Neural progenitor cell (in vitro differentiated cells): ENCODE measurements at regions not wholly inside any gene's neighbourhood (a gene's known extent, or its start where the extent isn't known, plus 50 kb on each side); places are given as distances from the start of the nearest gene placed in this dataset.

ENCODE experiments used
- DNase-seq: peaks from one replicate; pipeline ENCODE4 v3.0.0-alpha.2; 2016; ENCODE audit warnings: low spot score
- H2AFZ ChIP-seq: fragments of 200-600 bp; sonication (generic); replicated peaks from 2 replicates; pipeline ENCODE4 v1.6.1; 2016; ENCODE audit warnings: antibody characterized with exemption
- H3F3A ChIP-seq: fragments of 200-600 bp; sonication (generic); 2 replicates; pipeline ENCODE4 v1.6.1; 2016; ENCODE audit warnings: antibody characterized with exemption, low read depth
- H3K27ac ChIP-seq: fragments of 200-600 bp; sonication (generic); 2 replicates; pipeline ENCODE4 v1.5.1; 2016; ENCODE audit warnings: mild to moderate bottlenecking
- H3K27me3 ChIP-seq: fragments of 200-600 bp; sonication (generic); 2 replicates; pipeline ENCODE4 v1.6.1; 2016; ENCODE audit warnings: mild to moderate bottlenecking, moderate library complexity
- H3K36me3 ChIP-seq: fragments of 200-600 bp; sonication (generic); 2 replicates; pipeline ENCODE4 v1.5.1; 2016
- H3K4me1 ChIP-seq: fragments of 200-600 bp; sonication (generic); 2 replicates; pipeline ENCODE4 v1.6.1; 2016; ENCODE audit warnings: mixed run types
- H3K4me2 ChIP-seq: fragments of 200-600 bp; sonication (generic); 2 replicates; pipeline ENCODE4 v1.6.1; 2016
- H3K4me3 ChIP-seq: fragments of 200-600 bp; sonication (generic); 2 replicates; pipeline ENCODE4 v1.5.1; 2016
- H3K79me2 ChIP-seq: fragments of 200-600 bp; sonication (generic); 2 replicates; pipeline ENCODE4 v1.6.1; 2016; ENCODE audit warnings: low read depth
- H3K9ac ChIP-seq: fragments of 200-600 bp; sonication (generic); 2 replicates; pipeline ENCODE4 v1.6.1; 2016
- H3K9me3 ChIP-seq: fragments of 200-600 bp; sonication (generic); 2 replicates; pipeline ENCODE4 v1.5.1; 2016; ENCODE audit warnings: low read depth
- H4K20me1 ChIP-seq: fragments of 200-600 bp; sonication (generic); 2 replicates; pipeline ENCODE4 v1.6.1; 2016; ENCODE audit warnings: low read depth
- H3K27ac Mint-ChIP-seq: 3 replicates; pipeline ENCODE4 v1.8.0; 2021; ENCODE audit warnings: mixed read lengths
- H3K27me3 Mint-ChIP-seq: 2 replicates; pipeline ENCODE4 v1.8.0; 2022; ENCODE audit warnings: low read depth, mild to moderate bottlenecking, inconsistent platforms, moderate library complexity, mixed read lengths; ENCODE audit not compliant: insufficient read depth
- H3K36me3 Mint-ChIP-seq: 3 replicates; pipeline ENCODE4 v1.8.0; 2021; ENCODE audit warnings: mixed read lengths
- H3K4me1 Mint-ChIP-seq: 3 replicates; pipeline ENCODE4 v1.8.0; 2021; ENCODE audit warnings: mixed read lengths
- H3K4me3 Mint-ChIP-seq: 3 replicates; pipeline ENCODE4 v1.8.0; 2021; ENCODE audit warnings: mild to moderate bottlenecking, moderate library complexity, mixed read lengths
- H3K9me3 Mint-ChIP-seq: 3 replicates; pipeline ENCODE4 v1.8.0; 2020; ENCODE audit warnings: mixed read lengths
- EZH2 ChIP-seq: fragments of 200-600 bp; sonication (generic); IDR thresholded peaks from 2 replicates; pipeline ENCODE4 v1.6.1; 2017; ENCODE audit warnings: antibody characterized with exemption, mild to moderate bottlenecking, moderate library complexity
- EZH2phosphoT487 ChIP-seq: fragments of 200-600 bp; sonication (generic); IDR thresholded peaks from 2 replicates; pipeline ENCODE4 v1.6.1; 2017; ENCODE audit warnings: antibody characterized with exemption
- TF ChIP-seq, protein P1 (sequence below): fragments of 200-600 bp; sonication (generic); IDR thresholded peaks from 2 replicates; pipeline ENCODE4 v1.5.1; 2017; ENCODE audit warnings: antibody characterized with exemption, mild to moderate bottlenecking

DNA sequence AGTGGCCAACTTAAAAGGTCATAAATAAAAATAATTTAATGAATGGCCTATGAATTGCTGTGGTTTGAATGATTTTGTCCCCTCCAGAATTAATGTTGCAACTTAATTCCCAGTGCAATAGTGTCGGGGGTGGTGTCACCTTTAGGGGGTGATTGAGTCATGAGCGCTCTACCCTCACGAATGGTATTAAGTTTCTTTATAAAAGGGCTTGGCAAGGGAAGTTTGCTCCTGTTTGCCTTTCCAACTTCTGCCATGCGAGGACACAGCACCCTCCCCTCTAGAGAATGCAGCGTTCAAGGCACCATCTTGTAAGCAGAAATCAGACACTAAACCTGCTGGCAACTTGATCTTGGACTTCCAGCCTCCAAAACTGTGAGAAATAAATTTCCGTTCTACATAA, 253.3 kb downstream of the ATXN7L3B start:
- no peaks in the 10 kb centered on the region for H3K4me1 ChIP-seq
- peak overlapping the region; percentile 71 for H2AFZ ChIP-seq
- TF ChIP-seq EZH2 = no peak
- TF ChIP-seq, protein P1, sequence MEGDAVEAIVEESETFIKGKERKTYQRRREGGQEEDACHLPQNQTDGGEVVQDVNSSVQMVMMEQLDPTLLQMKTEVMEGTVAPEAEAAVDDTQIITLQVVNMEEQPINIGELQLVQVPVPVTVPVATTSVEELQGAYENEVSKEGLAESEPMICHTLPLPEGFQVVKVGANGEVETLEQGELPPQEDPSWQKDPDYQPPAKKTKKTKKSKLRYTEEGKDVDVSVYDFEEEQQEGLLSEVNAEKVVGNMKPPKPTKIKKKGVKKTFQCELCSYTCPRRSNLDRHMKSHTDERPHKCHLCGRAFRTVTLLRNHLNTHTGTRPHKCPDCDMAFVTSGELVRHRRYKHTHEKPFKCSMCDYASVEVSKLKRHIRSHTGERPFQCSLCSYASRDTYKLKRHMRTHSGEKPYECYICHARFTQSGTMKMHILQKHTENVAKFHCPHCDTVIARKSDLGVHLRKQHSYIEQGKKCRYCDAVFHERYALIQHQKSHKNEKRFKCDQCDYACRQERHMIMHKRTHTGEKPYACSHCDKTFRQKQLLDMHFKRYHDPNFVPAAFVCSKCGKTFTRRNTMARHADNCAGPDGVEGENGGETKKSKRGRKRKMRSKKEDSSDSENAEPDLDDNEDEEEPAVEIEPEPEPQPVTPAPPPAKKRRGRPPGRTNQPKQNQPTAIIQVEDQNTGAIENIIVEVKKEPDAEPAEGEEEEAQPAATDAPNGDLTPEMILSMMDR = no peak
- TF ChIP-seq EZH2phosphoT487 = no peak
- H3F3A ChIP-seq = no peaks in the 10 kb centered on the region
- H3K79me2 ChIP-seq = no peaks in the 10 kb centered on the region
- Mint-ChIP-seq H3K27ac (no peak overlapping the region), H3K4me1 (peaks cover 3% of the 10 kb centered on the region), H3K4me3 (no peak overlapping the region), H3K36me3 (no peaks in the 10 kb centered on the region), H3K27me3 (no peaks in the 10 kb centered on the region), H3K9me3 (no peaks in the 10 kb centered on the region)
- H3K4me2 ChIP-seq = no peak overlapping the region
- no peaks in the 10 kb centered on the region for H4K20me1 ChIP-seq
- no peaks in the 10 kb centered on the region for H3K9me3 ChIP-seq
- no peak overlapping the region for H3K9ac ChIP-seq
- H3K27ac ChIP-seq = no peak overlapping the region
- DNase-seq = no peak
- H3K4me3 ChIP-seq = no peak overlapping the region
- no peaks in the 10 kb centered on the region for H3K27me3 ChIP-seq
- no peaks in the 10 kb centered on the region for H3K36me3 ChIP-seq

DNA sequence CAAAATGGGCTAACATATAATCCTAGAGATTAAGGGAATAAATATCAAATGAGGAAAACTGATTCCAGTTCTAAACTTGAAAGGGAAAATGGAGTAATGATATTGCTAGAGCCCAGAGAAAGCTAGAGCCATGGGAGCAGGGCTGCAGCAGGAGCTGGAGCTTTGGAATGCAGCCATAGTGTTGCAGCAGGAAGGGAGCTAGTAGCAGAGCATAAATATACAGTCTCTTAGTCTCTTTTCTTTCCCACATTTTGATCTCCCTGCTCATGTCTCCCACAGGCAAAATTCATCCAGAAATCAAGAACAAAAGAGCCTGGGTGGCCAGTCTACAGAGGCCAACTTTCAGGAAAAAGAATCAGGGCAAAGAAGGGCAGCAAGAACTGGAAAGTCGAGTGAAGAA, 253.7 kb downstream of the ATXN7L3B start:
- peaks cover 3% of the 10 kb centered on the region for H3K4me1 Mint-ChIP-seq
- Histone ChIP-seq H3K9ac (no peak overlapping the region), H3K4me2 (no peak overlapping the region), H2AFZ (peak overlapping the region; percentile 71), H3K4me1 (no peaks in the 10 kb centered on the region), H3K4me3 (no peak overlapping the region), H3K9me3 (no peaks in the 10 kb centered on the region), H3K79me2 (no peaks in the 10 kb centered on the region), H3K27me3 (no peaks in the 10 kb centered on the region), H3F3A (no peaks in the 10 kb centered on the region), H4K20me1 (no peaks in the 10 kb centered on the region), H3K36me3 (no peaks in the 10 kb centered on the region), H3K27ac (no peak overlapping the region)
- TF ChIP-seq EZH2phosphoT487 = no peak
- TF ChIP-seq, protein P1 = no peak
- no peak for TF ChIP-seq EZH2
- no peak for DNase-seq
- no peaks in the 10 kb centered on the region for H3K27me3 Mint-ChIP-seq
- H3K9me3 Mint-ChIP-seq = no peaks in the 10 kb centered on the region
- no peak overlapping the region for H3K4me3 Mint-ChIP-seq
- no peaks in the 10 kb centered on the region for H3K36me3 Mint-ChIP-seq
- H3K27ac Mint-ChIP-seq = peak overlapping the region; percentile 34

DNA sequence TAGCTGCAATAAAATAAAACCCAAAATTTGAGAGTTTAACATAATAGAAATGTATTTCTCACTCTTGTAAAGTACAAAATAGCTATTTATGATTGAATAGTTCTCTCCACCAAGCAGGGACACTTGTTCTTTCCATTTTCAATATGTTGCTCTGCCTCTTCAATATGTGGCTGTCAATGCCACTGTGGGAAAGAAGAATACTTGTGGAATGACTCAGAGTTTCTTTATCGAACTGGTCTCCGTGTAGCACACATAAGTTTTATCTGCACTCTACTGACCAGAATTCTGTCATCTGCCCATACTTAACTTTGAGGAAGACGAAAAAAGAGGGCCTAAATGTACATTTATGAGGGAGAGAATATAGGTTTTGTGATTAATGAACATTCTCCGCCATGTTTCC, 256.9 kb downstream of the ATXN7L3B start:
- no peak overlapping the region for H3K4me3 ChIP-seq
- H3K79me2 ChIP-seq = no peaks in the 10 kb centered on the region
- no peaks in the 10 kb centered on the region for H4K20me1 ChIP-seq
- H3K9me3 ChIP-seq = no peaks in the 10 kb centered on the region
- no peak overlapping the region for H3K27ac Mint-ChIP-seq
- H3K27me3 ChIP-seq = no peaks in the 10 kb centered on the region
- no peak for DNase-seq
- H3K9me3 Mint-ChIP-seq = no peaks in the 10 kb centered on the region
- H2AFZ ChIP-seq = no peak overlapping the region
- no peak overlapping the region for H3K9ac ChIP-seq
- no peaks in the 10 kb centered on the region for H3F3A ChIP-seq
- no peak overlapping the region for H3K4me2 ChIP-seq
- peaks cover 3% of the 10 kb centered on the region for H3K4me1 Mint-ChIP-seq
- no peaks in the 10 kb centered on the region for H3K27me3 Mint-ChIP-seq
- no peak overlapping the region for H3K27ac ChIP-seq
- no peaks in the 10 kb centered on the region for H3K36me3 Mint-ChIP-seq
- TF ChIP-seq, protein P1 = no peak
- TF ChIP-seq EZH2 (no peak), EZH2phosphoT487 (no peak)
- H3K4me1 ChIP-seq = no peaks in the 10 kb centered on the region
- no peak overlapping the region for H3K4me3 Mint-ChIP-seq
- H3K36me3 ChIP-seq = no peaks in the 10 kb centered on the region

DNA sequence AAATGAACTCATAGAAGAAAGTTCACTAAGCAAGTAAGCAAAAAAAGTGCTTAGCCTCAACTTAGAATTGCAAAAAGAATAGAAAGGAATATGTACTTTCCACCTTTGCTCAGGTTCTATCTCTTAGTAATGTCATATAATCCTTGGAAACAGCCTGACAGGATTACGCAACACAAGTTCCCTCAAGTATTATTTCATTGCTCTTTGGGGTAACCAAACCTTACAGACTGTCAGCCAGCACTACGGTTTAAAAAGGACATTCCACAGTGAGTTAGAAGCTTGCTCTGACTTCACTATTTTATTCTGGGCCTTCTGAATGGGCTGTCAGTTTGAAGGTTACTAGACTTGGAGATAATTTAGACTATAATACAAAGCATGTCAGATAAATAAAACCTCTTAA, 264.0 kb downstream of the ATXN7L3B start:
- Histone ChIP-seq H3K36me3 (no peaks in the 10 kb centered on the region), H2AFZ (no peak overlapping the region), H3K9me3 (no peaks in the 10 kb centered on the region), H3K4me2 (no peak overlapping the region), H3K4me3 (no peak overlapping the region), H3K9ac (no peak overlapping the region), H3F3A (no peaks in the 10 kb centered on the region), H4K20me1 (no peaks in the 10 kb centered on the region), H3K79me2 (no peaks in the 10 kb centered on the region), H3K27me3 (no peaks in the 10 kb centered on the region), H3K27ac (no peak overlapping the region), H3K4me1 (no peaks in the 10 kb centered on the region)
- TF ChIP-seq EZH2phosphoT487 = no peak
- no peak for TF ChIP-seq EZH2
- TF ChIP-seq, protein P1 = no peak
- DNase-seq = no peak
- Mint-ChIP-seq H3K4me1 (no peaks in the 10 kb centered on the region), H3K4me3 (no peak overlapping the region), H3K36me3 (no peaks in the 10 kb centered on the region), H3K27ac (no peak overlapping the region), H3K27me3 (no peaks in the 10 kb centered on the region), H3K9me3 (no peaks in the 10 kb centered on the region)
